ENCODE measurements at regions not wholly inside any gene's neighbourhood (a gene's known extent, or its start where the extent isn't known, plus 50 kb on each side); places are given as distances from the start of the nearest gene placed in this dataset.

DNA sequence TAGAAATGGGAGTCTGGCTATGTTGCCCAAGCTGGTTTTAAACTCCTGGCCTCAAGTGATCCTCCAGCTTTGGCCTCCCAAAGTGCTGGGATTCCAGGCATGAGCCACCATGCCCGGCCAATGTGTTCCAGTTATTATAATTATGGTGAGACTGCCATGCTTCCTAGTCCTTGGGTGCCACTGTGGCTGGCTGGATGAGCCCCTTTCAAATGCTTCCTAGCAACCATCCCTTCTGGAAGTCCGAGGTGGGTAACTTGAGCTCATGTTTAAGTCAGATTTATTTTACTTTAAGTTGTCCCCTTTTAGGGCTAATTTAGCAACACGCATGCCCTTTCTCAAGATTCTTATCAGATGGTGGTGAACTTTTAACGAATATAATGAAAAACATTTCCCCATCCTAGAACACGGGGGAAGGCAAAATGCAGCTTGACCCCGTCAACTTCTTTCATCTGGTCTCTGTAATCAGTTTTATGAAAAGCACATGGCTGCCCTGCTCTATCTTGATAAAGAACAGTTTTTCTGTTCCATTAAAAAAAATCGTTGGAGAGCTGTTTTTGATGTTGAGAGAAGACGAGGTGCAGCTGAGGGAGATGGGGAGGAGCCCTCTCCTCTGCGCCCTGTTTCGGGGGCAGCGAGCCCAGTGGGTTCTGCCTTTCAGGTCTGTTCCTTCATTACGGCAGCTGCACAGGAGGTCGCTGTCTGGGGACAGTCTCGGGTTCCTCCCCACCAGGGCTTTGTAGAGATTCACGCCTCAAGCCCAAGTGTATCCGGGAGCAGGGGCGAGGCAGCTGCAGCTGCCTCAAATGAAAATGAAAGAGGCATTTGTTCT is 61.0 kb upstream of the MKI67 start:
- TF ChIP-seq CTCF (IDR thresholded peaks at IDR 0.05; ENCODE audit: low read depth, low read length) (no peak), EZH2phosphoT487 (IDR thresholded peaks at IDR 0.05; ENCODE audit: low read depth) (no peak)

Measured in OCI-LY3 (cell line).